OCI-LY3 (cell line): ENCODE measurements at regions not wholly inside any gene's neighbourhood (a gene's known extent, or its start where the extent isn't known, plus 50 kb on each side); places are given as distances from the start of the nearest gene placed in this dataset.

Source experiments
- CTCF ChIP-seq: fragments of 200-600, 300-600 bp; sonication (generic); IDR thresholded peaks from 2 replicates; pipeline ENCODE4 v1.5.1; 2014; ENCODE audit warnings: antibody characterized with exemption, low read length, low read depth
- EZH2phosphoT487 ChIP-seq: fragments of 200-600 bp; shearing (Covaris generic); IDR thresholded peaks from 2 replicates; pipeline ENCODE4 v1.6.1; 2018; ENCODE audit warnings: antibody characterized with exemption, mixed run types, low read depth

GRCh38 chr11:29171360-29171950 is 845.4 kb downstream of the KCNA4 start:
- no peak for TF ChIP-seq EZH2phosphoT487
- no peak for TF ChIP-seq CTCF
